GM19438 (cell line): ENCODE measurements at regions not wholly inside any gene's neighbourhood (a gene's known extent, or its start where the extent isn't known, plus 50 kb on each side); places are given as distances from the start of the nearest gene placed in this dataset.

Source experiments
- ATAC-seq: cut with Tn5 transposase; IDR thresholded peaks from one replicate; pipeline ENCODE4 v1.9.1; 2021; ENCODE audit warnings: low read depth; ENCODE audit not compliant: unreplicated experiment

GRCh38 chr1:67558449-67559193 is 126.4 kb upstream of the GADD45A start:
- no peak for ATAC-seq

- no peak for ATAC-seq
Observed at GRCh38 chr1:67559222-67559700, 125.7 kb upstream of the GADD45A start.

GRCh38 chr1:67560580-67561255 is 124.3 kb upstream of the GADD45A start:
- no peak for ATAC-seq

- ATAC-seq, result peak; percentile 94
Observed at GRCh38 chr1:67561704-67562113, 123.3 kb upstream of the GADD45A start.

- no peak for ATAC-seq
Observed at GRCh38 chr1:67563684-67564083, 121.3 kb upstream of the GADD45A start.

- no peak for ATAC-seq
Observed at GRCh38 chr1:67564193-67564592, 120.8 kb upstream of the GADD45A start.

- ATAC-seq, result no peak
Observed at GRCh38 chr1:67566803-67567377, 118.1 kb upstream of the GADD45A start.

GRCh38 chr1:67570486-67571143 is 114.4 kb upstream of the GADD45A start:
- no peak for ATAC-seq

- no peak for ATAC-seq
Observed at GRCh38 chr1:67571406-67571805, 113.6 kb upstream of the GADD45A start.

- ATAC-seq, result no peak
Observed at GRCh38 chr1:67571901-67572593, 113.0 kb upstream of the GADD45A start.

- no peak for ATAC-seq
Observed at GRCh38 chr1:67572594-67573221, 112.3 kb upstream of the GADD45A start.

- no peak for ATAC-seq
Observed at GRCh38 chr1:67573311-67573872, 111.6 kb upstream of the GADD45A start.

GRCh38 chr1:67574221-67574620 is 110.8 kb upstream of the GADD45A start:
- no peak for ATAC-seq

- no peak for ATAC-seq
Observed at GRCh38 chr1:67575861-67576260, 109.1 kb upstream of the GADD45A start.

GRCh38 chr1:67576474-67576873 is 108.5 kb upstream of the GADD45A start:
- no peak for ATAC-seq

GRCh38 chr1:67577646-67578045 is 107.4 kb upstream of the GADD45A start:
- ATAC-seq, result no peak

GRCh38 chr1:67578397-67579020 is 106.5 kb upstream of the GADD45A start:
- no peak for ATAC-seq

- no peak for ATAC-seq
Observed at GRCh38 chr1:67579623-67580394, 105.2 kb upstream of the GADD45A start.
